ENCODE measurements at regions not wholly inside any gene's neighbourhood (a gene's known extent, or its start where the extent isn't known, plus 50 kb on each side); places are given as distances from the start of the nearest gene placed in this dataset.

DNA sequence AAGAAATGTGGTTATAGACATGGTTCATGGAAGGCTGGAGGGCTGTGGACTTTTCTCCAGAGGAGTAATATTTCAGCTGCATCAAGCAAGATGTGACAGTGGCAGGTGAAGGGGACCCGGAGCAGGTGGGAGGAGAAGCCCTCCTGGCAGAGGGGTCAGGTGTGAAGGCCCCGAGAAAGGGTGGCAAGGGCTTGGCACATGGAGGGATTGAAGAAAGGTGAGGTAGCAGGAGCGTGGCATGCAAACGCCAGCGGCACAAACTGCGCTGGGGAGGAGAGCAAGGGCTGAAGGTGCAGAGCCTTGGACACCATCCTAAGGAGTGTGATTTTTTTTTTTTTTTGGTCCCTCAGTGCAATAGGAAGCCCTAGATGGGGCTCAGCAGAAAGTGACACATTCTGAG, 244.6 kb downstream of the TOMM20 start:
- TF ChIP-seq NFIC (IDR thresholded peaks at IDR 0.05) (no peak), TEAD4 (IDR thresholded peaks at IDR 0.05) (no peak), RAD21 (IDR thresholded peaks at IDR 0.05; ENCODE audit: low read depth) (no peak)
